ENCODE measurements at regions not wholly inside any gene's neighbourhood (a gene's known extent, or its start where the extent isn't known, plus 50 kb on each side); places are given as distances from the start of the nearest gene placed in this dataset.
"Not testable (repeated sequence)": the region's sequence is repeated elsewhere in the genome, so short reads cannot be mapped to it uniquely, and the experiment has no call there.

DNA sequence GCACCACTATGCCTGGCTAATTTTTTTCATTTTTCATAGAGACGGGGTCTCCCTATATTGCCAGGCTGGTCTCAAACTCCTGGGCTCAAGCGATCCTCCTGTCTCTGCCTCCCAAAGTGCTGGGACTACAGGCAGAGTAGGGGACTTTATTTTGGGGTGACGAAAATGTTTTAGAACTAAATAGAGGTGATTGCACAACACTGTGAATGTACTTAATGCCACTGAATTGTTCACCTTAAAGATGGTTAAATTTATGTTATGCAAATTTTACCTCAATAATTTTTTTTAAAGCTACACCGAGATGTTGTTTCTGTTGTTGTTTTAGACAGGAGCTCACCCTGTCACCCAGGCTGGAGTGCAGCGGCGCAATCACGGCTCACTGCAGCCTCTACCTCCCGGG is 111.9 kb upstream of the SEC14L1 start:
- 94% methylated on average over 8 of the region's 8 CpGs for WGBS
- H3K4me3 ChIP-seq (ENCODE audit: low read depth, low read length) = no peak overlapping the region
- no peak overlapping the region for H3K27ac ChIP-seq (ENCODE audit: low read depth)
- H3K4me1 ChIP-seq (ENCODE audit: insufficient read depth) = no peaks in the 10 kb centered on the region
- no peak for DNase-seq (ENCODE audit: extremely low spot score)
- H3K36me3 ChIP-seq (ENCODE audit: insufficient read depth) = no peaks in the 10 kb centered on the region

- Histone ChIP-seq H3K4me1 (ENCODE audit: insufficient read depth) (no peaks in the 10 kb centered on the region), H3K27ac (ENCODE audit: low read depth) (no peak overlapping the region)
- 84% methylated on average over 4 of the region's 4 CpGs for WGBS
Observed at GRCh38 chr17:77032929-77033328, 107.8 kb upstream of the SEC14L1 start.

GRCh38 chr17:77033892-77034404 is 106.8 kb upstream of the SEC14L1 start:
- Histone ChIP-seq H3K27ac (ENCODE audit: low read depth) (no peak overlapping the region), H3K4me1 (ENCODE audit: insufficient read depth) (no peaks in the 10 kb centered on the region), H3K36me3 (ENCODE audit: insufficient read depth) (no peaks in the 10 kb centered on the region), H3K4me3 (ENCODE audit: low read depth, low read length) (no peak overlapping the region)
- 79% methylated on average over 13 of the region's 13 CpGs for WGBS
- DNase-seq (ENCODE audit: extremely low spot score) = no peak

More at GRCh38 chr17:77032929-77033328, 107.8 kb upstream of the SEC14L1 start:
- Histone ChIP-seq H3K4me3 (ENCODE audit: low read depth, low read length) (no peak overlapping the region), H3K36me3 (ENCODE audit: insufficient read depth) (no peaks in the 10 kb centered on the region)
- no peak for DNase-seq (ENCODE audit: extremely low spot score)

GRCh38 chr17:77034677-77035424 is 105.9 kb upstream of the SEC14L1 start:
- no peak overlapping the region for H3K4me3 ChIP-seq (ENCODE audit: low read depth, low read length)
- 50% methylated on average over 16 of the region's 16 CpGs for WGBS
- H3K36me3 ChIP-seq (ENCODE audit: insufficient read depth) = no peaks in the 10 kb centered on the region
- no peaks in the 10 kb centered on the region for H3K4me1 ChIP-seq (ENCODE audit: insufficient read depth)
- H3K27ac ChIP-seq (ENCODE audit: low read depth) = no peak overlapping the region
- no peak for DNase-seq (ENCODE audit: extremely low spot score)

DNA sequence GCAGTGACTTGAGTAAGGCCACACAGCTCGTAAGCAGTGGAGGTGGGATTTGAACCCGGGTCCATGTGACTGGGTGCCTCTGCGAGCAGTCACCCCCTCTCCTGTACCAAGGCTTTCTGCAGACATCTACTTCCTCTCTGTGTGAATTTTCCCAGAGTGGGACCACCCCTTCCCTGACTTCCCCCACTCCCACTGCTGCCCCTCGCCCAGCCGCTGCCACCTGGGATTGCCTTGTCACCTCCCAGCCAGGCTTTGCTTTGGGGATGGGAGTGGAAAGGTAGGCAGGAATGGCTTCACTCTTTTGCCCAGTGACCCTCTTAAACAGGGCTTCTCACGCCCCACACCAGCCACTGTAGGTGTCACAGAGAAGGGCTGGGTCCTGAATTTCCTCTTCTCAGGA is 105.2 kb upstream of the SEC14L1 start:
- WGBS = 93% methylated on average over 6 of the region's 6 CpGs

GRCh38 chr17:77036136-77036840 is 104.5 kb upstream of the SEC14L1 start:
- H3K4me1 ChIP-seq (ENCODE audit: insufficient read depth) = no peaks in the 10 kb centered on the region
- no peaks in the 10 kb centered on the region for H3K36me3 ChIP-seq (ENCODE audit: insufficient read depth)
- H3K27ac ChIP-seq (ENCODE audit: low read depth) = no peak overlapping the region
- DNase-seq (ENCODE audit: extremely low spot score) = no peak
- 75% methylated on average over 16 of the region's 16 CpGs for WGBS
- no peak overlapping the region for H3K4me3 ChIP-seq (ENCODE audit: low read depth, low read length)

More for the DNA sequence above, 105.2 kb upstream of the SEC14L1 start:
- no peak for DNase-seq (ENCODE audit: extremely low spot score)
- Histone ChIP-seq H3K4me1 (ENCODE audit: insufficient read depth) (no peaks in the 10 kb centered on the region), H3K27ac (ENCODE audit: low read depth) (no peak overlapping the region), H3K36me3 (ENCODE audit: insufficient read depth) (no peaks in the 10 kb centered on the region), H3K4me3 (ENCODE audit: low read depth, low read length) (no peak overlapping the region)

DNA sequence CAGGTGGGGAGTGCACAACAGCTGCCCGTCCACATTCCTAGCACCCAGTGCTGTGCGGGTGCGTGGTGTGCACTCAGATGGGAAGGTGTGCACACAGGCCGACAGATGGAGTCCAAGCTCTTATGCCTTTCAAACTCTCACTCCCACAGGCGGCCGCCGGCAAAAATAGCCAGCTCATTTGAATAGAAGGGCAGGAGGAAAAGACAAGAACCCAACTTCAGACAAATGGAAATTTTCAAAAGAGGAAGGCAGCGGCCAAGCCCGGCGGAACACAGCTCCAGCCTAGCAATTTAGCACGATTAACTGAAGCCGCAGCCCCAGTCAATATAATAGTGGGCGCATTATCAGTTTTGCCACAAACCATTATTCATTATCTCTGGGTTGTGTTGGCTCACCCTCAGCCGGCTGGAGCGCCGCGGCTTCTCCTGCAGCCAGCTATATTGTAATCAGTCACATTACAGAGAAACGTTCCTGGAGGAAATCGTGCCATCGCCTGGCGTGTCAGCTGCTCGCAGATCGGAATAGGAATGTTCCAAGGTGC is 103.9 kb upstream of the SEC14L1 start:
- DNase-seq (ENCODE audit: extremely low spot score) = no peak
- Histone ChIP-seq H3K4me1 (ENCODE audit: insufficient read depth) (no peaks in the 10 kb centered on the region), H3K27ac (ENCODE audit: low read depth) (no peak overlapping the region), H3K36me3 (ENCODE audit: insufficient read depth) (no peaks in the 10 kb centered on the region), H3K4me3 (ENCODE audit: low read depth, low read length) (no peak overlapping the region)
- 62% methylated on average over 23 of the region's 23 CpGs for WGBS

DNA sequence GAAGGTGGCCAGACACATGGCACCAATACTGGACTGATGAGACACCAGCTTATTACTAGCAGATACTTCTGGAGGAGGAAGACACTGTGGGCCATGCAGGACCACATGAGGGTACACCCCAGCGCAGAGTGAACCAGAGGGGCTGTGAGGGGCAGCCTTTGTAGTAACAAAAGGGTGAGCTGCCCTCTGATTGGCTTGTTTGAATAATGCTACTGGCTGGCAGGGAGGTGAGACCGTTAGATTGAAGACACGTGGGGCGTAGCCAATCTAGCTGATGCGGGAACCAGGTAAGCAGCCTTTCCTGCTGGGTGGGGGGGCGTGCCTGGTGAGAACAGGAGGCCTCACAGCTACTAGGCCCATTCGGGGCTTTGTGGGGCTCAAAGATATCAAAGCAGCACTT is 102.8 kb upstream of the SEC14L1 start:
- 78% methylated on average over 7 of the region's 7 CpGs for WGBS
- H3K27ac ChIP-seq (ENCODE audit: low read depth) = no peak overlapping the region

DNA sequence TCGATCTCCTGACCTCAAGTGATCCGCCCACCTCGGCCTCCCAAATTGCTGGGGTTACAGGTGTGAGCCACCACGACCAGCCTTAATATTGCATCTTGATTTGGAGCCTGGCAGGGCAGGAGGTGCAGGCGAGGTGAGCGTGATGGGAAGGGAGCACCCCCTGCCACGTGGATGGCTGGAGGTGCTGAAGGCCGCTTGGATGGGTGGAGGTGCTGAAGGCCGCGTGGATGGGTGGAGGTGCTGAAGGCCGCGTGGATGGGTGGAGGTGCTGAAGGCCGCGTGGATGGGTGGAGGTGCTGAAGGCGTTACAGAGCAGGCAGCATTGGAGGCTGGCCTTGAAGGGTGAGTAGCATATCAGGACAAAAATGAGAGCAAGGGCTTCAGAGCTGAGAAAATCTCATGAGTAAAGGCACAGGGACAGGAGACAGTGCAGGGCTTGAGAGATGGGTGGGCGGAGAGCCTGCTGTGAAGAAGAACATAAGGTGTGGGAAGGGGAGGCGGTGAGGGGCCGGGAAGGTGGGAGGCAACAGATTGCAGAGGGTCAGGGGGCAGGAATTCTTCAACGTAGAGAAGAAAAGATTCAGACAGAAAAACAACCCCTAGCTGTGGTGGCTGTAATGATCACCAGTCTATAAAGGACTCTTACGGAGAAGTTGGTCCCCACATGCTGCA is 101.7 kb upstream of the SEC14L1 start:
- H3K4me3 ChIP-seq (ENCODE audit: low read depth, low read length) = no peak overlapping the region
- no peak for DNase-seq (ENCODE audit: extremely low spot score)
- WGBS = 83% methylated on average over 20 of the region's 20 CpGs
- no peaks in the 10 kb centered on the region for H3K4me1 ChIP-seq (ENCODE audit: insufficient read depth)
- no peaks in the 10 kb centered on the region for H3K36me3 ChIP-seq (ENCODE audit: insufficient read depth)
- H3K27ac ChIP-seq (ENCODE audit: low read depth) = no peak overlapping the region

More for the DNA sequence above, 102.8 kb upstream of the SEC14L1 start:
- Histone ChIP-seq H3K4me3 (ENCODE audit: low read depth, low read length) (no peak overlapping the region), H3K4me1 (ENCODE audit: insufficient read depth) (no peaks in the 10 kb centered on the region), H3K36me3 (ENCODE audit: insufficient read depth) (no peaks in the 10 kb centered on the region)
- DNase-seq (ENCODE audit: extremely low spot score) = no peak

DNA sequence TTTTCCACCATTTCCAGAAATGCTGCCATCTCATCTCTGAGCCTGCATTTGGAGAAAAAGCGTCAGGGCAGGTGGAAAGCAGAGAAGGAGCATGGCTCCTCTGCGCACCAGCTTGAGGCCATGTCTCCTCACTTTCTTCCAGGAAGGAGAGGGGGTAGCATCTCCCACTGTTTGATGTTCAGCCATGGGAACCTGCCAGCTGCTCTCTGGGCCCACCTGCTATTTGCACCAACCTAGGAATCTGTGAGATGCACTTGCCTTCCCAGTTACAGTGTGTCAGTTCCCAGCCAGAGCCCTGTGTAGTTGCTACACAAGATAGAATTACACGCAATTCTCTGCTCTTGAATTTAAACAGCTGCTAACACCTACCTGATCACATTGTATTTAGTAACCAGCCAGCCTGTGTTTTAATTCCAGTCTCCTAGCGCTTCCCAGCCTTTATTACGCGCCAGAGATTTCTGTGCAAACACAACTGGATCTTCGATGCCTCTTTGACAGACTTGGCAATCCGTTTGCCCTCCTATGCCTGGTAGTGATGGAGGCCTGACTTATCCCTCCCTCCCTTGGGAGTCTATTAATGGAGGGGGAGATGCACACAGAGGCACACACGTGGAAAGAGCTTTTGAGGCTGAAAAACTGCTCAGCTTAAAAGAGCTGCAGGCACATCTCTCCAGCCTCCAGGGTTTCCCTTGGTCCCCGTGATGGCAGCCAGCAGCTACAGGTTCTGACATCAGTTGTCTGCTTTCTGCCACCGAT is 98.1 kb upstream of the SEC14L1 start:
- WGBS = 72% methylated on average over 11 of the region's 11 CpGs
- Histone ChIP-seq H3K36me3 (ENCODE audit: insufficient read depth) (no peaks in the 10 kb centered on the region), H3K27ac (ENCODE audit: low read depth) (no peak overlapping the region), H3K4me3 (ENCODE audit: low read depth, low read length) (no peak overlapping the region), H3K4me1 (ENCODE audit: insufficient read depth) (no peaks in the 10 kb centered on the region)
- no peak for DNase-seq (ENCODE audit: extremely low spot score)

DNA sequence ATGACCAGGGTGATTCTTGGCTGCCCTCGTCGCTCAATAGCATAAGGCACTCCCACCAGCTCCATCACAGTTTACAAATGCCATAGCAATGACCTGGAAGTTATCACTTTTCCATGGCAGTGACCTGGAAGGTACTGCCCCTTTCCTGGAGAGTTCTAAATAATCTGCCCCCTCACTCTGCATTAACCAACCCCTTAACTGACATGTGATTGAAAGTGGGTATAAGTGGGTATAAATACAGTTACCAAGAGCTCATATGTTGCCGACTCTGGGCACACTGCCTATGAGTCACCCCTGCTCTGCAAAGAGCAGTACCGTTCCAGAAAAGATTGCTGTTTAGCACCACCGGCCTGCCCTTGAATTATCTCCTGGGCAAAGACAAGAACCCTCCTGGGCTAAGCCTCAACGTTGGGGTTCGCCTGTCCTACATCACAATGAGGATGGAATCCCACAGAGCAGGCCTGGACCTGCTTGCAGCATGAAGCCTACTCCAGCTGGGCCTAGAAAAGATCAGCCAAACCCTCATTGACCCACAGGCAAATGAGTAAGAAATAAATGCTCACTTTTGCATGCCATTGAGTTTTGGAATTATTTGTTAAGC is 95.2 kb upstream of the SEC14L1 start:
- no peak for DNase-seq (ENCODE audit: extremely low spot score)
- no peak overlapping the region for H3K4me3 ChIP-seq (ENCODE audit: low read depth, low read length)
- H3K27ac ChIP-seq (ENCODE audit: low read depth) = no peak overlapping the region
- WGBS = 76% methylated on average over 7 of the region's 7 CpGs
- H3K36me3 ChIP-seq (ENCODE audit: insufficient read depth) = no peaks in the 10 kb centered on the region
- H3K4me1 ChIP-seq (ENCODE audit: insufficient read depth) = no peaks in the 10 kb centered on the region

DNA sequence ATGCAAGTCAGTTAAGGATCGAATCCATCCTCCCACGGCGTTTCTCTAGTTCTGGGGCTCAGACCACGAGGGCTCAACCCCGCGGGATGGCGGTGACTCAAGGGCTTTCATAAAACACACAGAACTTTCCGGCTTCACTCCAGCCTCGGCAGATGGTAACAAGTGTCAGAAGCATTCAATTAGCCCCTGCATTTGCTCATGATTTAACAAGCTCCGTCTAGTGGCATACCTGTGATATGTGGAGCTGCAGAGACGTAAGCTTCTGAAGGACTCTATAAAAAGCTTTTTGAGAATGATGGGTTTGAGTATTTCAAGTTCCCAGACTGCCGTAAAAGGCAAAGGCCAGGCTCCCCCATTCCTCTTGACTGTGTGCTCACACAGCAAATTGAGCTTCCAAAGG is 91.3 kb upstream of the SEC14L1 start:
- no peak overlapping the region for H3K4me3 ChIP-seq (ENCODE audit: low read depth, low read length)
- H3K36me3 ChIP-seq (ENCODE audit: insufficient read depth) = no peaks in the 10 kb centered on the region
- no peaks in the 10 kb centered on the region for H3K4me1 ChIP-seq (ENCODE audit: insufficient read depth)
- H3K27ac ChIP-seq (ENCODE audit: low read depth) = no peak overlapping the region
- no peak for DNase-seq (ENCODE audit: extremely low spot score)
- WGBS = 26% methylated on average over 12 of the region's 12 CpGs

DNA sequence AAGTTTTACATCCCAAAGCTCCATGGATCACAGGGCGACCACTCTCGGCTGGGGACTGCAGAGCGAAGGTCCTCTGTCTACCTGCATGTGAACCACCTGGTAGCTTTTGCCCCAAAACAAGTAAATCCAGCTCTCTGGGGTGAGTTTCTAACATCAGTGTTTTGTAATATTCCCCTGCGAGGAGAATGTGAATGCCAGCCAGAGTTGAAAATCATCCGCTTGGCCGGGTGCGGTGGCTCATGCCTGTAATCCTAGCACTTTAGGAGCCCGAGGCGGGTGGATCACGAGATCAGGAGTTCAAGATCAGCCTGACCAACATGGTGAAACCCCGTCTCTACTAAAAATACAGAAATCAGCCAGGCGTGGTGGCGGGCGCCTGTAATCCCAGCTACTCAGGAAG is 89.9 kb upstream of the SEC14L1 start:
- 88% methylated on average over 14 of the region's 14 CpGs for WGBS
- H3K36me3 ChIP-seq (ENCODE audit: insufficient read depth); H3K27ac ChIP-seq (ENCODE audit: low read depth); H3K4me3 ChIP-seq (ENCODE audit: low read depth, low read length); H3K4me1 ChIP-seq (ENCODE audit: insufficient read depth); DNase-seq (ENCODE audit: extremely low spot score): not testable (repeated sequence)
